ENCODE measurements at regions not wholly inside any gene's neighbourhood (a gene's known extent, or its start where the extent isn't known, plus 50 kb on each side); places are given as distances from the start of the nearest gene placed in this dataset.

- intact Hi-C loops (cut with DNase I) = no loop called here
- peaks cover 0 to 6% (median 0%) of the 10 kb centered on the region in 4 donors for H3K4me1 ChIP-seq
- H3K9me3 ChIP-seq = no peaks in the 10 kb centered on the region
- H3K36me3 ChIP-seq = no peaks in the 10 kb centered on the region
- no peak overlapping the region for H3K27ac ChIP-seq (replicated peaks in 1 of 4)
- DNase-seq (ENCODE audit: extremely low spot score) = no peak
- no peaks in the 10 kb centered on the region for H3K27me3 ChIP-seq
- WGBS = 54% methylated on average over 2 of the region's 2 CpGs
- TF ChIP-seq CTCF (IDR thresholded peaks at IDR 0.05) (no peak), EP300 (IDR thresholded peaks at IDR 0.05) (no peak), POLR2A (IDR thresholded peaks at IDR 0.05; ENCODE audit: low read depth) (no peak), POLR2AphosphoS5 (IDR thresholded peaks at IDR 0.05) (no peak)
- H3K4me3 ChIP-seq = no peak overlapping the region
Observed at GRCh38 chr16:59719121-59719520, 985.0 kb upstream of the GOT2 start.

- Histone ChIP-seq H3K4me1 (no peaks in the 10 kb centered on the region), H3K27me3 (no peaks in the 10 kb centered on the region), H3K27ac (replicated peaks in 1 of 4) (no peak overlapping the region), H3K9me3 (no peaks in the 10 kb centered on the region), H3K36me3 (no peaks in the 10 kb centered on the region), H3K4me3 (no peak overlapping the region)
- intact Hi-C loops (cut with DNase I) = no loop called here
- TF ChIP-seq CTCF (IDR thresholded peaks at IDR 0.05) = no peak
- DNase-seq (ENCODE audit: extremely low spot score) = no peak
- WGBS = 84% methylated on average over 8 of the region's 8 CpGs
Observed at GRCh38 chr16:59707436-59708226, 973.5 kb upstream of the GOT2 start.

- H3K27me3 ChIP-seq = no peaks in the 10 kb centered on the region
- H3K4me1 ChIP-seq = no peaks in the 10 kb centered on the region
- DNase-seq (ENCODE audit: extremely low spot score) = no peak
- no peaks in the 10 kb centered on the region for H3K9me3 ChIP-seq
- H3K4me3 ChIP-seq = no peak overlapping the region
- intact Hi-C loops (cut with DNase I) = no loop called here
- TF ChIP-seq CTCF (IDR thresholded peaks at IDR 0.05) (no peak), EP300 (IDR thresholded peaks at IDR 0.05) (no peak), POLR2A (IDR thresholded peaks at IDR 0.05; ENCODE audit: low read depth) (no peak), POLR2AphosphoS5 (IDR thresholded peaks at IDR 0.05) (no peak)
- H3K36me3 ChIP-seq = no peaks in the 10 kb centered on the region
- H3K27ac ChIP-seq (replicated peaks in 1 of 4) = no peak overlapping the region
- WGBS = 48% methylated on average over 3 of the region's 3 CpGs
Observed at GRCh38 chr16:59701963-59702930, 968.1 kb upstream of the GOT2 start.

GRCh38 chr16:59699786-59700185 is 965.7 kb upstream of the GOT2 start:
- Histone ChIP-seq H3K9me3 (no peaks in the 10 kb centered on the region), H3K4me1 (no peaks in the 10 kb centered on the region), H3K27me3 (no peaks in the 10 kb centered on the region), H3K27ac (replicated peaks in 1 of 4) (no peak overlapping the region), H3K36me3 (no peaks in the 10 kb centered on the region), H3K4me3 (no peak overlapping the region)
- no peak for TF ChIP-seq EP300 (IDR thresholded peaks at IDR 0.05)
- TF ChIP-seq POLR2A (IDR thresholded peaks at IDR 0.05; ENCODE audit: low read depth) = no peak
- TF ChIP-seq CTCF (IDR thresholded peaks at IDR 0.05) = no peak
- TF ChIP-seq POLR2AphosphoS5 (IDR thresholded peaks at IDR 0.05) = no peak
- intact Hi-C loops (cut with DNase I) = no loop called here
- 100% methylated on average over 1 of the region's 1 CpG for WGBS
- no peak for DNase-seq (ENCODE audit: extremely low spot score)
